ENCODE measurements at regions not wholly inside any gene's neighbourhood (a gene's known extent, or its start where the extent isn't known, plus 50 kb on each side); places are given as distances from the start of the nearest gene placed in this dataset.

DNA sequence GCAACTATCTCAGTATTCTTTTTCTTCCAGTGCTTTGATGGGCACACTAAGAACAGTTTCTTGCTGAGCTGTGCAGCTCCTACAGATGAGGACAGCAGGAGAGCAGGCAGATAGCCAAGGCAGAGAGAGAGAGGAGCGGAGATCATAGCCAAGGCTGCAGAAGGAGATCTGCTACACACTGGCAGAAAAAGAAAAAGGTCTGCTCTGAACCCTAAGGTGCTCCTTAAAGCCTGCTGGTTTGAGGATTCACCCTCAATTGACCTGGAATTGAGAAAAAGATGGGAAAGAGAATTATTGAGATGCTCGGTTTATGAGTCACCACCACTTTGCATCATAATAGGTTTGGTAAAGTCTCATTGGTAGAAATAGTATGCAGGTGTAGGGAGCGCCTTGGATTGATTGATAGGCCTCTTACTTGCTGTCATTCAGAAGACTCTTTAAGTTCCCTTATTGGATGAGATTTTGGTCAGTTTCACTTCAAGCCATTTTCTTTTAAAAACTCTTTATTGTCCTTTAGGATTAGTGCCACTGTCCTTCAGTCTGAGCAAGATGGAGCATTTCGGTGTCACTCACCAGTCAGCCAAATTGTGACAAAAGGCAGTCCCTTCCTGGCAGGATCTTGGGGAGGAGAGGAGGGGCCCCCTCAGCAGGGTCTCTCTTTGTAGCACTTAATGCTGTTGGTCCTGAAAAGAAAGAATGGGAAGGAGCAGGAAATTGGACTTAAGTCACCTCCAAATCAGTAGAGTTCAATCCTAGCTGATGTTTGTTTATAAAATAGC is 685.0 kb downstream of the ADGRL2 start:
- no peak for TF ChIP-seq POLR2A (IDR thresholded peaks at IDR 0.05)
- TF ChIP-seq, protein P1, sequence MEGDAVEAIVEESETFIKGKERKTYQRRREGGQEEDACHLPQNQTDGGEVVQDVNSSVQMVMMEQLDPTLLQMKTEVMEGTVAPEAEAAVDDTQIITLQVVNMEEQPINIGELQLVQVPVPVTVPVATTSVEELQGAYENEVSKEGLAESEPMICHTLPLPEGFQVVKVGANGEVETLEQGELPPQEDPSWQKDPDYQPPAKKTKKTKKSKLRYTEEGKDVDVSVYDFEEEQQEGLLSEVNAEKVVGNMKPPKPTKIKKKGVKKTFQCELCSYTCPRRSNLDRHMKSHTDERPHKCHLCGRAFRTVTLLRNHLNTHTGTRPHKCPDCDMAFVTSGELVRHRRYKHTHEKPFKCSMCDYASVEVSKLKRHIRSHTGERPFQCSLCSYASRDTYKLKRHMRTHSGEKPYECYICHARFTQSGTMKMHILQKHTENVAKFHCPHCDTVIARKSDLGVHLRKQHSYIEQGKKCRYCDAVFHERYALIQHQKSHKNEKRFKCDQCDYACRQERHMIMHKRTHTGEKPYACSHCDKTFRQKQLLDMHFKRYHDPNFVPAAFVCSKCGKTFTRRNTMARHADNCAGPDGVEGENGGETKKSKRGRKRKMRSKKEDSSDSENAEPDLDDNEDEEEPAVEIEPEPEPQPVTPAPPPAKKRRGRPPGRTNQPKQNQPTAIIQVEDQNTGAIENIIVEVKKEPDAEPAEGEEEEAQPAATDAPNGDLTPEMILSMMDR (IDR thresholded peaks at IDR 0.05) = no peak
